Activated CD8-positive, alpha-beta memory T cell treated with anti-CD3 and anti-CD28 coated beads for 36 hours (primary cell): ENCODE measurements at regions not wholly inside any gene's neighbourhood (a gene's known extent, or its start where the extent isn't known, plus 50 kb on each side); places are given as distances from the start of the nearest gene placed in this dataset.

Experiments
- CTCF ChIA-PET: fragments of 350-600 bp; sonication (Branson Sonifier 250); formaldehyde crosslinking; loops from one replicate; lab custom pipeline; 2021; ENCODE audit warnings: antibody characterized with exemption; lab: Charles Lee
- POLR2A ChIA-PET: fragments of 350-600 bp; sonication (Branson Sonifier 250); formaldehyde crosslinking; loops from one replicate; lab custom pipeline; 2021; ENCODE audit warnings: antibody characterized with exemption; lab: Charles Lee

DNA sequence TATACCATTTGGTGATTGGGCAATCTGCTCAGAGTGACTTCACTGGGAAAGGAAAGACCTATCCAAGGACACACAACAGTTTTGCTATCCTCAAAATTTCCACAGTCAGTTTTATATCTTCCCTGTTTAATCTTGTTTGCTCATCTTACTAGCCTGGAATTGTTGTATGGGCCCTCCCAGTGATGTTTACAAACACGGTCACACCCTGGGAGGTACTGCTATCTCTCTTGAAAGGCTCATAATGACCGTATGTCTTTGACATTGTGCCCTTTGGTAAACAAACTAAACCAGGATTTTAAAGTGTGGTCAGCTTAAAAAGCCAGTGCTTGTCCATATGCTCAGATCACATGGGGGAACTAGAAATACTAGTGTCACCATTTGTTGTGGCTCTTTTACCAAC, 277.0 kb downstream of the CDH2 start:
- CTCF ChIA-PET: no interaction called here
- POLR2A ChIA-PET: no interaction called here

DNA sequence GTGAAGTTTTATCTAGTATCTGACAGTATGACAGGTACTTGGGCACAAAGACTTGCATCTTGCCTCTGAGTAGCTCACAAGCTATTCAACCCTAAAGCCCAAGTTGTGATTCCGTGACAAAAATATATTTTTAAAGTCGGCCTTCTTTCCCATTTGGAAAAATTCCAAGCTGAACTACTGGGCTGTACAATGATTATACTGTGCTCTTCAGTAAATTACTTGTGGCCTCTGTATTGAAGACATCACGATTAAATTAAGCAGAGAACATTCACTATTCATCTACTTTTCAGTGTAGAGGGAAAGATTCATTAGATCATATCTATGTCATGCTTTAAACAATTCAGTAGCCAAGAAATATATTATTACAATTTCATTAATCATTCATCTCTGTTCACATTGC, 282.2 kb downstream of the CDH2 start:
- ChIA-PET CTCF (no interaction called here), POLR2A (no interaction called here)

DNA sequence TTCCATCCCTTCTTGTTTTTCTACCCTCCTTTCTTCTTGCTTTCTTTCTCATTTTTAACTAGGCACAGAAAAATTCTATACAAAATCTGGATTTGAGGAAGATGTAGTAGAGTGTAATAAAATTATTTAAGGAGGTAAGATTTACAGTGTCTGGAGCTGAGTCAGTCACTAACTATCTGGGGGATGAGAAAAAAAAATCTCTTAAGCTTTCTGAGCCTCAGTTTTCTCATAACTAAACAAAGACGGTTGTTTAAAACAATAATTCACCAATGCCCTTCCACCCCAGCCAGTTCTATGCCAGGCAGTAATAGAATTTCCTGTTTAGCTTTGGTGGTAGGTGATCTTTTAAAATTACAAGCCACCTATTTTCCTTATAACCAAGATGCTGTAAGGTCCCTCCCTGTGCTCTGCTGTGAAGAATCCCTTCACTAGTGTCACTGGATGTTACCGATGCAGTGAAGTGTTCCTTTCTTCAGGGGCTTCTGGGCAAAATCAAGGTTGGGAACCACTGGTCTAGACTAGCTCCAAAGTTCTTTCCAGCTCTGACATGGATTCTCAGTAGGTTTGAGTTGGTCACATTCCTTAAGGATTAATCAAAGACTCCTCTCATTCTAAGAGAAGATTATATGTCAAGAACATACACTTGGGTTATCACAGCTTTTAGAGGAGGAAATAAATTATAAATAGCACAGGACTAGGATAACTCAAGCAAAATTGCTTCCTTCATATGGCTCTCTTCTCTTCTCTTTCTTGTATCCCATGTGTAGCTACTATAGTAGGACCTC, 289.0 kb downstream of the CDH2 start:
- ChIA-PET POLR2A (no interaction called here), CTCF (no interaction called here)

DNA sequence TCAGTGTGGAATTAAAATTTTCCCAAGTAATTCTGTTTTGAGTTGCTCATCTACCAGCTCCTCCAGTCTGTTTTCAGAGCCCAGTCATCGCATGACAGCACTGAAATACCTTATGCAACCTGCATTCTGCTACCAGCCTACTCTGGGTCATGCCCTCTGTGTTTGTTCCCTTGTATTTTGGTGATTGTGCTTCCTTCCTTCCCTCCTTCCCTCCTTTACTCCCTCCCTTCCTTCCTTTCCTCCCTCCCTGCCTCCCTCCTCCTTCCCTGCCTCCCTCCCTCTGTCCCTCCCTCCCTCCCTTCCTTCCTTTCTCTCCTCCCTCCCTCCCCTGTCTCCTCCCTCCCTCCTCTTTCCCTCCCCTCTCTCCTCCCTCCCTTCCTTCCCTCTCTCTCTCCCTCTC, 289.6 kb downstream of the CDH2 start:
- POLR2A ChIA-PET: no interaction called here
- CTCF ChIA-PET: no interaction called here

DNA sequence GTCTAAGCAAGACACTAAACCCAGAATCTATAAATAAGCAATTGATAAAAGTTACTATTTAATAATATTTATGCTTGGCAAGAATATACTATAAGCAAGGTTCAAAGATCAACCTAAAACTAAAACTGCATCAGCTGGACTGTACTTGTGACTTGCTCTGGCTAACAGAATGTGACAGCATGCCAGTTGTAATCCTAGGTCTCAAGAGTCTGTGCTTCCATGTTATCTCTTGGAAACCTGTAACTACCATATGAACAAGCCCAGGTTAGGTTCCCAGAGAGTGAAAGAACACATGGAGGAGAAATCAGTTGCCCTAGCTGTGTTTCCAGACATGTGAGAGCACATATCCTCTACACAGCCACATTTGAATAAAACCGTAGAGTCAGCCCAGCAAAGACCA, 297.4 kb downstream of the CDH2 start:
- POLR2A ChIA-PET: no interaction called here
- CTCF ChIA-PET: no interaction called here

DNA sequence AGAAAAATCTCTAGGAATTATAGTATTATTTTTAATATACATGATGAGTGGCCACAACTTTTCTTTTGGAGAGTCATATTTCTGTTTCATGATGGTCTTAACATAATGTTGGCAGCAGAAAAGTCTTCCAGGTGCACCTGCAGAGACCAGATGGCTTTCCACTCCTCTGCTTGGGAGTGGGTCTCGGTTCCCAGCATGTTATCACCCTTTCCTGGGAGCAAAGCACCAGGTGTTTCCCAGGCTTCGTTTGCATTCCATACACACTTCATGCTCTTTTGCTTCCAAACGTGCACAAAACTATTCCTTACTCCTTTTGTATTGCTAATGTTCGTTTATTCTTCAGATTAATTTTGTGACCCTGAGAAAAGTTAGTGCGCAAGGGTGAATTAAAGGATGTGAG, 305.2 kb downstream of the CDH2 start:
- ChIA-PET CTCF (no interaction called here), POLR2A (no interaction called here)

DNA sequence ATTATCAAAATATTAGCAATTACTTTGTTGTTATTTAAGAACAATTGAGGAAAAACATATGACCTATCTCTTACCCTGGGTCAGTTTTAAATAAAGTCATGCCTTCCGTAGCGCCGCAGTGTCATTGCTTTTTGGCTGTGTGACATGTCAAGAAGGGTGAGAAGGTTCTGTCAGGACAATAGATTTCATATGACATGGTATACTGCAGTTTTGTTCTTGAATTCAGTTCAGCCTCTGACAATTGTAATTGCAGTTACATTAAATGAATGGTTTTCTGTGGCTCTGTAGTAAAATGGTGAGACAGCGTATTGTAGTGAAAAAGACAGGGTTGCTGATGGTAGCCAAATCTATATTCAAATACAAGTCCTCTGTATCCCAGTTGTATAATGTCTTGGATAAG, 307.2 kb downstream of the CDH2 start:
- CTCF ChIA-PET: no interaction called here
- POLR2A ChIA-PET: no interaction called here

DNA sequence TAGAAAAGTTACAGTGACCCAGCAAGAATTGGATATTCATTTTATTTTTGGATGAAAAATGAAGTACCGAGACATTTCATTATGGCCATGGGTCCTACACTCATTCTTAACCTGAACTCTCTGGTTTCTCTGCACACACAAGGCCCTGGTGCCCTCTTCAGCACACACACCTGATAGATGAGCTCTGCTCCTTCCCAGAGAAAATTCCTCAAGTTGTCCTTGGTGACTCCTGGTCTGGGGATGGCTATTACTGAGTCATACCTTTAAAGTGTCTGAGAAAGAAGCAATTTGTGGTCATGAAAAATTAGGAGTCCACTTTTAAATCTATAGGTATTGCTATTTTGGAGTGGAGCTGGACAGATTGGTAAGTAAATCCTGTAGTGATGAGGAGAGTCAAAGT, 311.5 kb downstream of the CDH2 start:
- POLR2A ChIA-PET: no interaction called here
- CTCF ChIA-PET: no interaction called here

DNA sequence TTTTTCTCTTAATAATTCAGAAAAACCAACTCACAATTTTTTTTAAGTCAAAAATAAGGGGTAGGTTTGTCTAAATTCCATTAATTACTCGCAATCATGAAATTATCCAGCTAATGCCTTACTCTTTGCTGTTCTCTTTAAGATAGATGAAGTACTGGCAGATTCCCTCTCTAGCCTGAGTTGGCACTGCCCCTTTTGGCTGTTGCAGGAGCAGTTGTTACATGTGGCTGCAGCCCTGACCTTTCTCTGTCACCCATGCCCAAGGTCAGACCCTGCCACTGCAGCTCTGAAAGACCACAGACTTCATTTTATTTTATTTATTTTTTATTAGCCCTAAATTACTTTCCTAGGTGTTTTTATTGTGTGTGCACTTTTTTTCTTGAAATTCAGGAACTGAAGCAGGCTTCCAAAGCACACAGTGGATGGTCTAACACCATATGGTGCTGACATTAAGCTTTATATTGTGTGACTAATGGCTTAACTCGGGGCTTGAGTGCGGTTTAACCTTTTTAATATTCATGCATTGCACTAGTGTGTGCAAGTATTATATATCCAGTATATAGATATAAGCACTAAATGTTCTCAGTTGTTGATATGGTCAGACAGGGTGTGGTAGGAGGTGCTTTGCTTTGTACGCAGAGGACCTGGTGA, 313.0 kb downstream of the CDH2 start:
- POLR2A ChIA-PET: no interaction called here
- CTCF ChIA-PET: no interaction called here

DNA sequence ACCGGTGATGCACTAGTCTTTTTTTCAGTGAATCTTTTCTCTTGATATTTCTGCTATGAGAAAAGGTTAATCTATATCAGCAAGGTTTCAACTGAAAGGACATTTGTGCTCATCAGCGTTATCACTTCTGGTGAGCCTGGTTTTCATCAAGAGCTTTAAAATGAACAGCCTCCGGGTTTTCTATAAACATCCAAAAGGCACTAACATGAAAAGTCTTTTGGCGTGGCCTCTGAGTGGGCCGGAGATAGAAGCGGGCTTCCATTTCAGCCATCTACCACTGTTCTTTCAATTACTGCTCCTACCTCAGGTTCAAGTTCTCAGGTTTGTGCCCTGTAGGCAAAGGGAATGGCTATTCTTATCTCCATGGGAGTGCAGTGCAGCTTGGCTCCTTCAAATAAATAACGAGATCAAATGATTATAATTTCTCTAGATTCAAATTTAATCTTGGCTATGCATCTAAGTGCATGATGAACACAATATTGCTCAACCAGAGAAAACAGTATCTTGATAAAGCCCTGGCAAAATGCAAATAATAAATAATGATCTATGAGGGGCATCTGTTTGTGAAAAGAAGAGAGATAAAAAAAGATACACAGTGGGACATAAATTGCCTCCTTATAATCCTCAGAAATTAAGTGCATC, 314.8 kb downstream of the CDH2 start:
- POLR2A ChIA-PET: no interaction called here

DNA sequence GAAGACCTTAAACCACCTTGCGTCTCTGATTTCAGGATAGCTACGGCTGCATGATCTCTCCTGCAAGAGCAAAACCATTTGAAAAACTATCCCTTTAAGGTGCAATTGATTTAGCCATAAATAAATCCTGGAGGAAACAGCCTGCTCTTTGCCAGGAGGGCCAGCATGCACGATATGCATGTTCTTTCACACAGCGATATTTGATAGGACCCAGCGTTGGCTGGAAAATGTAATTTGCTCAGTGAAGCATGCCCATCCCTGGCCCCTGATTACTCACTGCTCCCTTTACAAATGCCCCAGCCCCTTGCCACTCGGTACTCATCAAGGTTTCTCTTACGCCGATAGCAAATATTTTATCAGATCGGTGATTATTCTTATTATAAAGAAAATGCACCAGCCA, 315.4 kb downstream of the CDH2 start:
- POLR2A ChIA-PET: no interaction called here

More for the DNA sequence above, 314.8 kb downstream of the CDH2 start:
- CTCF ChIA-PET: no interaction called here

DNA sequence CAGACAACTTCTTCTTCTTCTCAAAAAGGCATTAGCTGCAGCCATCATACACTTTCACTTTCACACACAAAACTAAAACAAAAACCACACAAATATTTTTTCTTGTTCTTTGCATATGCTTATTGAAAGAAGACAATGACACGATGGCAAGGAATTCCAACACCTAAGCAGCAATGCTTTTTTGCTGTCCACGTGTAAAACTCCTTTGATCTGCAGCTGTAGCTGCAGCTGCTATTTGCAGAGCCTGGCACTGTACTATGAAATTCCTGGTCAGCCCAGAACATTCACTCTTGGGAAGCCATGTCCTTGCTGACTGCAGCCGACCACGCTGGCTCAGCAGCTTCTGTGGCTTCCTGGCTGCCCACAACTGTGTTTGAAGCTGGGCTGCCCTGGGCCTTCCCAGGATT, 316.2 kb downstream of the CDH2 start:
- POLR2A ChIA-PET: no interaction called here
- CTCF ChIA-PET: no interaction called here

More for the DNA sequence above, 315.4 kb downstream of the CDH2 start:
- CTCF ChIA-PET: no interaction called here

DNA sequence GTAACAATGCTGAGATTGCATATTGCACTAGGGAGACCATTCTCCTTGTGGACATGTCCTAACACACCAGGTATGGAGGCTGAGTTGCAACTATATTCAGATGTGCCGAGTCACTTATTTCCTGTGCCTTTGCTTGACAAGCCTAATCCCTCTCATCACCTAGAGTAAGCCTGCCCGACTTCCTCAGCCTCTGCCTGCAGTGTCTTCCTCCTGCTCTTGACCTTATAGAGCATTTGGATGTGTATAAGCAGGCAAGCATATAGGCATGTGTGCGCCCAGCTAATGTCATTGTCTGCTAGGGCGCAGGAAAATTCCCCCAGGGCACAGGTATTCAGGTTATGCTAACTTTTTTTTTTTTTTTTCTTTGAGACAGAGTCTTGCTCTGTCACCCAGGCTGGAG, 316.9 kb downstream of the CDH2 start:
- ChIA-PET CTCF (no interaction called here), POLR2A (no interaction called here)

DNA sequence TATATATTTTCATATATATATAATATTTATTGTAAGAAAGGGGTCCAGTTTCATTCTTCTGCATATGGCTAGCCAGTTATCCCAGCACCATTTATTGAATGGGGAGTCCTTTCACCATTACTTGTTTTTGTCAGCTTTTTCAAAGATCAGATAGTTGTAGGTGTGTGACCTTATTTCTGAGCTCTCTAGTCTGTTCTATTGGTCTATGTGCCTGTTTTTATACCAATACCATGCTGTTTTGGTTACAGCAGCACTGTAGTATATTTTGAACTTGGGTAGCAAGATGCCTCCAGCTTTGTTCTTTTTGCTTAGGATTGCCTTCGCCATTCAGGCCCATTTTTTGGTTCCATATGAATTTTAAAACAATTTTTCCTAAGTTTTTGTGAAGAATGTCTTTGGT, 320.1 kb downstream of the CDH2 start:
- POLR2A ChIA-PET: no interaction called here
- CTCF ChIA-PET: no interaction called here

DNA sequence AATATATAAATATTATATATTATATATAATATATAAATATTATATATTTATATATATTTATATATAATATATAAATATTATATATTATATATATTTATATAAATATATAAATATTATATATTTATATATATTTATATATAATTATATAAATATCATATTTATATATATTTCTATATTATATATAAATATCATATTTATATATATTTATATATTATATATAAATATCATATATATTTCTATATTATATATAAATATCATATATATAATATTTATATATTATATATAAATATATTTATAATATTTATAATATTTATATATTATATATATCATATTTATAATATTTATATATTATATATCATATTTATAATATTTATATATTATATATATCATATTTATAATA, 321.4 kb downstream of the CDH2 start:
- CTCF ChIA-PET: no interaction called here
- POLR2A ChIA-PET: no interaction called here

DNA sequence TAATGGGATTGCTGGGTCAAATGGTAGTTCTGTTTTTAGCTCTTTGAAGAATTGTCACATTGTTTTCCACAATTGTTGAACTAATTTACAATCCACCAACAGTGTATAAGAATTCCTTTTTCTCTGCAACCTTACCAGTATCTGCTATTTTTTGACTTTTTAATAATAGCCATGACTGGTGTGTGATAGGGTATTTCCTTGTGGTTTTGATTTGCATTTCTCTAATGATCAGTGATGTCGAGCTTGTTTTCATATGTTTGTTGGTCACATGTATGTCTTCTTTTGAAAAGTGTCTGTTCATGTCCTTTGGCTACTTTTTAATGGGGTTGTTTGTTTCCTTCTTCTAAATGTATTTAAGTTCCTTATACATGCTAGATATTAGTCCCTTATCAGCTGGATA, 322.3 kb downstream of the CDH2 start:
- POLR2A ChIA-PET: no interaction called here

DNA sequence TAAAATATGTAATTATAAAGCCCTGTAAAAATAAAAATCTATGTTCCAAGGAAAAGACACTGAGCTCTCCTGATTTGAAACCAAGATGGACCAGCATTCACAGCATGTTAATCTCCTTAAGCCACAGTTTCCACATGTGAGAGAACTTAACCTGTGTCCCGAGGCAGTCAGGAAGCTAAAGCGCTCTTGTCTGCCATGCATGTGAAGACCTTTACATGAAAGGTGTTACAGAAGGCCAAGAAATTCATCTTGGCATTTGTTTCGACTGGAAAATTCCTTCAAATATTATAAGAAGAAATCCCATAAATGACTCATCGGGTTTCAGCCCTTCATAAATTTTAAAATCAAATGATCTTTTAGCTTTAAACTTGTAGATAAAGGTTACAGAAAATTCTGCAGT, 328.6 kb downstream of the CDH2 start:
- CTCF ChIA-PET: no interaction called here
- POLR2A ChIA-PET: no interaction called here

More for the DNA sequence above, 322.3 kb downstream of the CDH2 start:
- CTCF ChIA-PET: no interaction called here

DNA sequence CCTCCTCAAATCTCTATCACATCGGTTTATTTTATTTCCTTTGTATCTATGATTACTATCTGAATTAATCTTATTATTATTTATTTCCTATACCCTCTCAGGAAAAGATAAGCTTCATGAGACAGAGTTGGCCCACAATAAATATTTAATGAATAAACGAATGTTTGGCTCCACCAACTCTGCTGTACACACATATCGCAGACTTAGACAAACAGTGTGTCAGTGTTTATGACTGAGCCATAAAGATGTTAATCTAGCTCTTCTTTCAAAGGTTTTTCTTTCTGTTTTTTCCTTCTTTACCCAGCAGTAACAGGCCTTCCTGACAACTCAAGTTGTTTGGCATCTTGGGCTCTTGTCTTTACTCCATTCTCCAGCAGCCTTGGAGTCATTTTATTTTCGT, 329.5 kb downstream of the CDH2 start:
- ChIA-PET POLR2A (no interaction called here), CTCF (no interaction called here)

DNA sequence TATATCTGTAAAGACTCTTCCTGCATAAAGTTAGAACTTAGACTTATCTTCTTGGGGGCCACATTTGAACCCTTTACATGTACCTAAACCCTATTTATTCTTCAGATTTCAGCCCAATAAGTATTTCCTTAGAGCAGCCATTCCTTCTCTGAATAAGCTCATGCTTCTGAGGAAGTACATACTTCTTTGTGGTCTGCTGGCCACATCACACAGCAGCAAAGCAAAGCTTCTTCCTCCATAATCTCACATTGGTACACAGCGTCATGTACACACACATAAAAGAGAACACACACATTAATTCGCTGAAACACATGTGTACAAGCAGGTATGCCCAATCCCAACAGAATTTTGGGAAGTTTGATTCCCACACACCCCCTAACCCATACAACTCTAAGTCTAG, 331.0 kb downstream of the CDH2 start:
- ChIA-PET POLR2A (no interaction called here), CTCF (no interaction called here)

DNA sequence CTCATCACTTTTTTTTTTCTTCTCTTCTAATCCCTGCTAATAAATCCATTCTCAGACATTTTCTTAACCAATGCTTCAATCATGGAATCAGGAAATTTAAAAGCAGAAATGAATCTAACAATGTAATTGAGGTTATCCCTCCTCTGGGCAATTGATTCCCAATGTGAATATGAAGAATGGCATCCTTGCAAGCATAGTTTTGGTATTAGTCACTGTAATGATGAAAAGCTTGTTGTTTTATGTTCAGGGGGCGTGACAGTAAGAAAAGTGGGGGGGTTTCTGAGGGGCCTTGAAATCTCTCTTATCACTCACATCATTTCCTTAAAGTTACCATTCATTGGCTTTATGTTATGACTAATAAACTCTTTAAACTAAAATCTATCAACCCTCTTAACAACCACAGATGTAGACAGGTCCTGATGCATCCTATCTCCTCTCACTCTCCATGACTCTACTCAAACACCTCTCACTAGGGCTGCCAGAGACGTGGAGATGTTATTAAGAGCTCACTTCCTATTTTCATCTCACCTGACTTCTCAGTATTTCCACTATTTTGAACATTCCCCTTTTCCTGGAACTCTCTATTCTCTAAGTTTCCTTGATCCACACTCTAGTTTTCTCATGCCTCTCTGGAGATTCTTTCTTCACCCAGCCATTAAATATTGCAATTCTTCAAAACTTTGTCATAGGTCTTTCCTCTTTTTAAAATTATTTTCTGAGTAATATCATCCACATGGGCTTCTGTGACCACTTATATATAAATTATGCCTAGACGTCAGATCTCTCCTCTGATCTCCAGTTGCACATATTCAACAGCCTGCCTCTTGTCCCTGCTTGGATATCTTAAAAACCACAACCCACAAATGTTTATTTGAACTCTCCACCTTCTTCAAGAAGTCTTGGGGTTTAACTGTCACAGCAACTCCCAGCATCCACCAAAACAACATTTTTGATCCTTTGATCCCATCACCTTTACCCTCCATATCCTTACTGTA, 332.9 kb downstream of the CDH2 start:
- ChIA-PET CTCF (no interaction called here), POLR2A (no interaction called here)
